HFFc6 (cell line): ENCODE measurements at regions not wholly inside any gene's neighbourhood (a gene's known extent, or its start where the extent isn't known, plus 50 kb on each side); places are given as distances from the start of the nearest gene placed in this dataset.

ENCODE experiments used
- DNase-seq: peaks from one replicate; pipeline ENCODE4 v3.0.0-alpha.2; 2018
- H3K27ac Mint-ChIP-seq: 2 replicates; pipeline ENCODE4 v1.8.0; 2020; ENCODE audit warnings: mild to moderate bottlenecking, mixed read lengths
- H3K27me3 Mint-ChIP-seq: 2 replicates; pipeline ENCODE4 v1.8.0; 2021; ENCODE audit warnings: mild to moderate bottlenecking, moderate library complexity, mixed read lengths; ENCODE audit not compliant: insufficient read depth
- H3K36me3 Mint-ChIP-seq: 2 replicates; pipeline ENCODE4 v1.8.0; 2021; ENCODE audit warnings: low read depth, mixed read lengths
- H3K4me1 Mint-ChIP-seq: 2 replicates; pipeline ENCODE4 v1.8.0; 2020; ENCODE audit warnings: low read depth, mixed read lengths
- H3K4me3 Mint-ChIP-seq: 2 replicates; pipeline ENCODE4 v1.8.0; 2020; ENCODE audit warnings: mild to moderate bottlenecking, moderate library complexity, mixed read lengths
- H3K9me3 Mint-ChIP-seq: 2 replicates; pipeline ENCODE4 v1.8.0; 2020; ENCODE audit warnings: mild to moderate bottlenecking, mixed read lengths
- TF ChIP-seq, protein P1 (sequence below): fragments of 200-600 bp; sonication (generic); IDR thresholded peaks from 2 replicates; pipeline ENCODE4 v1.5.0; 2021; ENCODE audit warnings: antibody characterized with exemption, mild to moderate bottlenecking

DNA sequence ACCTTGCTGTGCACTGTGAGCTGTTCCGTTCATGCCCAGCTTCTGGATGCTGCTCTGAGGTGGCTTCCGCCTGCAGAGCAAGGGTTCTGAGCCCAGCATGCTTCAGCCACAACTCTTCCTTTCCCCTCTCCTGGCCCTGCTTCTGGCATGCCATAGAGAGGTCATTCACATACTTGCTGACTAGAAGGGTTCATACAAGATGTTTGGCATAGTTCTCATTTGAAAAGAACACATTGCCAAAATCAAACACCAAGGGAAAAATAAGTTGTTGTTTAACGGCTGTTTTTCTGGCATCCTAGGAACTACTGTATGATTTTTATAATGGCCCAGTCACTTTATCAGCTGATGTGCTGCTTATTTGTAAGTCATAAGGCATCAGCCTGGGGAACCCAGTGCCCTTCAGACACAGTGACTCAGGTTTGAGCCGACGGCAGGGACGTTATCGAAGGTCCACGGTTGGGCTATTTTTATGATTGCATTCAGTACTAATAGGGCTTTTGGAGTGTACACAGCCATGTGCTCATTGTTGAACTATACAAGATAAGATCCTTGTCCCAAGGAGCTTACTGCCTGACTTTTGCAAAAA, 53.9 kb upstream of the CTAGE1 start:
- Mint-ChIP-seq H3K27me3 (peaks cover 5% of the 10 kb centered on the region), H3K9me3 (peaks cover 10% of the 10 kb centered on the region), H3K27ac (peak overlapping the region; percentile 79; the same call in 1 of the 2 replicates), H3K4me1 (peaks cover 65% of the 10 kb centered on the region), H3K4me3 (peak overlapping the region; percentile 16; the same call in 1 of the 2 replicates), H3K36me3 (peaks cover 5% of the 10 kb centered on the region)
- TF ChIP-seq, protein P1, sequence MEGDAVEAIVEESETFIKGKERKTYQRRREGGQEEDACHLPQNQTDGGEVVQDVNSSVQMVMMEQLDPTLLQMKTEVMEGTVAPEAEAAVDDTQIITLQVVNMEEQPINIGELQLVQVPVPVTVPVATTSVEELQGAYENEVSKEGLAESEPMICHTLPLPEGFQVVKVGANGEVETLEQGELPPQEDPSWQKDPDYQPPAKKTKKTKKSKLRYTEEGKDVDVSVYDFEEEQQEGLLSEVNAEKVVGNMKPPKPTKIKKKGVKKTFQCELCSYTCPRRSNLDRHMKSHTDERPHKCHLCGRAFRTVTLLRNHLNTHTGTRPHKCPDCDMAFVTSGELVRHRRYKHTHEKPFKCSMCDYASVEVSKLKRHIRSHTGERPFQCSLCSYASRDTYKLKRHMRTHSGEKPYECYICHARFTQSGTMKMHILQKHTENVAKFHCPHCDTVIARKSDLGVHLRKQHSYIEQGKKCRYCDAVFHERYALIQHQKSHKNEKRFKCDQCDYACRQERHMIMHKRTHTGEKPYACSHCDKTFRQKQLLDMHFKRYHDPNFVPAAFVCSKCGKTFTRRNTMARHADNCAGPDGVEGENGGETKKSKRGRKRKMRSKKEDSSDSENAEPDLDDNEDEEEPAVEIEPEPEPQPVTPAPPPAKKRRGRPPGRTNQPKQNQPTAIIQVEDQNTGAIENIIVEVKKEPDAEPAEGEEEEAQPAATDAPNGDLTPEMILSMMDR: no peak
- DNase-seq: peak; percentile 26

DNA sequence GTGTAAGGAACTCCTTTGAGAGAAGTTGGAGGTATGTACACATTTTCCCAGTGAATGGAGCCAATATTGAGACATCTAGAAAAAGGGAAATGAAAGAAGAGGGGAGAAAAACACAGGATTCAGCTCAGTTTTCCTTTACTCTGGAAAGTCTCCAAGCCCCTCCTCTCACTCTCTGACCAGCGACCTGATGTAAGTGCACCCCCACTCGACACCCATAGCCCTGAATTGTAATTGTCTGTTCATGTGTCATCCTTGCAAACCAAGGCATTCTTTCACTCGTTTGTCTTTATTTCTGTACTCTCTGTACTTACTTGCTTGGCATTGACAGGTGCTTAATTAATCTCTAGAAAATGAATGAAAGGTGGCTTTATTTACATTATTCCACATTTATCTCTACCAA, 55.7 kb upstream of the CTAGE1 start:
- Mint-ChIP-seq H3K36me3 (peaks cover 5% of the 10 kb centered on the region), H3K4me3 (no peak overlapping the region), H3K27me3 (peaks cover 5% of the 10 kb centered on the region), H3K27ac (no peak overlapping the region), H3K4me1 (peaks cover 48% of the 10 kb centered on the region), H3K9me3 (peaks cover 5% of the 10 kb centered on the region)
- TF ChIP-seq, protein P1: no peak
- peak; percentile 12 for DNase-seq

DNA sequence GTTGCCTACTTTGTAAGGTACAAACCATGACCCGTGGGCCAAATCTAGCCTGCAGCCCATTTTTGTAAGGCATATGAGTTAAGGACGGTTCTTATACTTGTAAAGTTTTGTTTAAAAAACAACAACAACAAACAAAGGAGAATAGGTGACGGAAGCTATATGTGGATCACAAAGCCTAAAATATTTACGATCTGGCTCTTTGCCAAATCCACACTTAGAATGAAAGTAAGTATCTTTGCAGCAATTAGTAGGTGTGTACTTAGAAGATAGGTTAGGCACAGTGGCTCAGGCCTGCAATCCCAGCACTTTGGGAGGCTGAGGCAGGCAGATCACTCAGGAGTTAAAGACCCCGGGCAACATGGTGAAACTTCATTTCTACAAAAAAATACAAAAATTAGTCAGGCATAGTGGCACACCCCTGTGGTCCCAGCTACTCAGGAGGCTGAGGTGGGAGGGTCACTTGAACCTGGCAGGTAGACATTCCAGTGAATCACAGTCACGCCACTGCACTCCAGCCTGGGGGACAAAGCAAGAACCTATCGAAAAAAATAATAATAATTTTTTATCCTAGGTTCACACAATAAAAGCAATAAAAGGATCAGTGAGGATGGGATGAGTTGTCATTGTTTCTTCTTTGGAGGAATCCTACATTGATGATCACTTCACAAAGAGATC, 57.8 kb upstream of the CTAGE1 start:
- Mint-ChIP-seq H3K4me1 (peaks cover 26% of the 10 kb centered on the region), H3K27me3 (peaks cover 5% of the 10 kb centered on the region), H3K27ac (no peak overlapping the region), H3K9me3 (no peaks in the 10 kb centered on the region), H3K4me3 (no peak overlapping the region), H3K36me3 (no peaks in the 10 kb centered on the region)
- no peak for DNase-seq
- TF ChIP-seq, protein P1: no peak

DNA sequence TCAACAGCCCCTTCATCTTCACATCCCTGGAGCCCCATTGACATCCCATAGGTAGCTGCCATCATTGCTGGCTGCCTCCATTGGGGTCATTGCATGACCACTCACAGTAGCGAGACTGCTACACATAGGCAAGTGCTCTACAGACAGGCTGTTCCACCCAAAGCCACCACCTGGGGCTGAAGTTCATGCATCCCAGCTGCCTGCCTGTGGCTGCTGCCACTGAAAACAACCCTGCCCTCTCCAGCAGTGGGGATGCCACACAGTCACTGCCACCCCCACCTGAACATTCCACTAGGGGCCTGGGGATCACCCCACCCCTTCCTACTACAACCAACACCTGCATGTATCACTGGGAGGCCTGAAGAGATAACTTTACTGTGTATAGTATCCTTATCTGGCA, 59.5 kb upstream of the CTAGE1 start:
- peaks cover 9% of the 10 kb centered on the region for H3K4me1 Mint-ChIP-seq
- H3K9me3 Mint-ChIP-seq: no peaks in the 10 kb centered on the region
- H3K27ac Mint-ChIP-seq: no peak overlapping the region
- H3K36me3 Mint-ChIP-seq: no peaks in the 10 kb centered on the region
- peaks cover 5% of the 10 kb centered on the region for H3K27me3 Mint-ChIP-seq
- TF ChIP-seq, protein P1: no peak
- DNase-seq: no peak
- no peak overlapping the region for H3K4me3 Mint-ChIP-seq

DNA sequence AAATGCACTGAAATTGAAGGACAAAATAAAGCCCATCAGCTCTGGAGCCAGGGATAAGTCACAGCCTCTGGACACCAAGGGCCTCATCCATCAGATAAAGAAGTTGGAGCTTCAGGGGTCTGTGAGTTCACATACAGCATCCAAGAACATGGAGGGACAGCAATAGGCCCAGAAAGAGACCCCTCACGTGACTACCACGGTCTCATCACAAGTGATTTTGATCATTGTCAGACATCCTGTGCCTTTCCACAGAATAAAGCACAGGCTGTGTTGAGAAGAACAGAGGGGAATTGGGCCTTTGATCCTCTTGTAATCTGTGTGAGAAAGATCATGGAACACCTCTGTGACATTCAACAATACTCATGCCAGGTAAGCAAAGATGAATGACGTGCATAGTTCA, 65.2 kb upstream of the CTAGE1 start:
- Mint-ChIP-seq H3K9me3 (no peaks in the 10 kb centered on the region), H3K36me3 (no peaks in the 10 kb centered on the region), H3K4me3 (no peak overlapping the region), H3K4me1 (peaks cover 23% of the 10 kb centered on the region), H3K27ac (no peak overlapping the region), H3K27me3 (no peaks in the 10 kb centered on the region; the same call in none of the 2 replicates)
- TF ChIP-seq, protein P1: no peak
- no peak for DNase-seq
